A673 (cell line): ENCODE measurements at regions not wholly inside any gene's neighbourhood (a gene's known extent, or its start where the extent isn't known, plus 50 kb on each side); places are given as distances from the start of the nearest gene placed in this dataset.

Source experiments
- BruUV-seq: library from RNA; stranded (reverse); fragments of 400-500 nt; replicated peaks from 2 replicates; lab custom pipeline; 2021; lab: Mats Ljungman, UMichigan
- CTCF ChIA-PET: fragments of 300-600 bp; sonication (Branson Sonifier 250); formaldehyde crosslinking; loops from one replicate; lab custom pipeline; 2022; ENCODE audit warnings: antibody characterized with exemption; lab: Charles Lee
- POLR2A ChIA-PET: fragments of 300-600 bp; sonication (Branson Sonifier 250); formaldehyde crosslinking; loops from one replicate; lab custom pipeline; 2022; ENCODE audit warnings: antibody characterized with exemption; ENCODE audit not compliant: low non-redundant PET; lab: Charles Lee
- DNase-seq: peaks from one replicate; pipeline ENCODE4 v3.0.0-alpha.2; 2015; ENCODE audit warnings: low spot score
- H3K27ac ChIP-seq: fragments of 200-600 bp; sonication (generic); 2 replicates; pipeline ENCODE4 v1.5.1; 2016; ENCODE audit warnings: mixed run types, low read depth, mild to moderate bottlenecking, mixed read lengths, antibody characterized with exemption, low read length; ENCODE audit not compliant: poor library complexity, severe bottlenecking
- H3K27me3 ChIP-seq: fragments of 200-600 bp; sonication (generic); replicated peaks from 2 replicates; pipeline ENCODE4 v1.6.1; 2017; ENCODE audit warnings: mixed run types, low read depth, mild to moderate bottlenecking, mixed read lengths, antibody characterized with exemption, low read length; ENCODE audit not compliant: insufficient read depth, poor library complexity
- H3K36me3 ChIP-seq: fragments of 200-600 bp; sonication (generic); 2 replicates; pipeline ENCODE4 v1.6.1; 2016; ENCODE audit warnings: mixed run types, mild to moderate bottlenecking, mixed read lengths, antibody characterized with exemption, low read length; ENCODE audit not compliant: insufficient read depth, poor library complexity, severe bottlenecking
- H3K4me1 ChIP-seq: fragments of 200-600 bp; sonication (generic); 2 replicates; pipeline ENCODE4 v1.6.1; 2017; ENCODE audit warnings: mixed run types, mild to moderate bottlenecking, mixed read lengths, antibody characterized with exemption, low read length; ENCODE audit not compliant: insufficient read depth, poor library complexity, severe bottlenecking
- H3K4me3 ChIP-seq: fragments of 200-600 bp; sonication (generic); 2 replicates; pipeline ENCODE4 v1.5.1; 2016; ENCODE audit warnings: low read depth, mixed run types, mild to moderate bottlenecking, mixed read lengths, low read length; ENCODE audit not compliant: poor library complexity, severe bottlenecking
- H3K9me3 ChIP-seq: fragments of 200-600 bp; sonication (generic); 2 replicates; pipeline ENCODE4 v1.6.1; 2016; ENCODE audit warnings: mixed run types, low read depth, mild to moderate bottlenecking, mixed read lengths, antibody characterized with exemption, low read length; ENCODE audit not compliant: poor library complexity, severe bottlenecking
- EZH2 ChIP-seq: fragments of 200-600 bp; sonication (generic); IDR thresholded peaks from 2 replicates; pipeline ENCODE4 v1.6.1; 2017; ENCODE audit warnings: borderline replicate concordance, low read depth, mild to moderate bottlenecking, mixed read lengths, antibody characterized with exemption, low read length; ENCODE audit not compliant: poor library complexity, severe bottlenecking
- intact Hi-C: fragments of 100-400 bp; cut with micrococcal nuclease; formaldehyde crosslinking; loops from one replicate; pipeline ENCODE4 v1.10.0; 2022; ENCODE audit not compliant: unreplicated experiment
- TF ChIP-seq, protein P1 (sequence below): fragments of 300-800, 200-600 bp; sonication (generic); conservative IDR thresholded peaks from 2 replicates; pipeline ENCODE4 v1.5.1; 2017; ENCODE audit warnings: low read depth, mild to moderate bottlenecking, antibody characterized with exemption, low read length, moderate library complexity, mixed read lengths

GRCh38 chr6:101108286-101108685, 227.2 kb upstream of the ASCC3 start:
- H3K9me3 ChIP-seq = no peaks in the 10 kb centered on the region
- ChIA-PET POLR2A (no interaction called here), CTCF (interaction anchor here (0.9 kb wide), 1 partner anchor 22 kb away, joined by 5 read pairs; no protein-coding TSS in a partner anchor)
- H3K4me1 ChIP-seq = peaks cover 43% of the 10 kb centered on the region
- H3K27me3 ChIP-seq = no peaks in the 10 kb centered on the region
- H3K36me3 ChIP-seq = no peaks in the 10 kb centered on the region
- no peak overlapping the region for H3K4me3 ChIP-seq
- BruUV-seq = no TSS peak
- peak overlapping the region; percentile 50 for H3K27ac ChIP-seq
- DNase-seq = no peak
- no peak for TF ChIP-seq EZH2
- TF ChIP-seq, protein P1, sequence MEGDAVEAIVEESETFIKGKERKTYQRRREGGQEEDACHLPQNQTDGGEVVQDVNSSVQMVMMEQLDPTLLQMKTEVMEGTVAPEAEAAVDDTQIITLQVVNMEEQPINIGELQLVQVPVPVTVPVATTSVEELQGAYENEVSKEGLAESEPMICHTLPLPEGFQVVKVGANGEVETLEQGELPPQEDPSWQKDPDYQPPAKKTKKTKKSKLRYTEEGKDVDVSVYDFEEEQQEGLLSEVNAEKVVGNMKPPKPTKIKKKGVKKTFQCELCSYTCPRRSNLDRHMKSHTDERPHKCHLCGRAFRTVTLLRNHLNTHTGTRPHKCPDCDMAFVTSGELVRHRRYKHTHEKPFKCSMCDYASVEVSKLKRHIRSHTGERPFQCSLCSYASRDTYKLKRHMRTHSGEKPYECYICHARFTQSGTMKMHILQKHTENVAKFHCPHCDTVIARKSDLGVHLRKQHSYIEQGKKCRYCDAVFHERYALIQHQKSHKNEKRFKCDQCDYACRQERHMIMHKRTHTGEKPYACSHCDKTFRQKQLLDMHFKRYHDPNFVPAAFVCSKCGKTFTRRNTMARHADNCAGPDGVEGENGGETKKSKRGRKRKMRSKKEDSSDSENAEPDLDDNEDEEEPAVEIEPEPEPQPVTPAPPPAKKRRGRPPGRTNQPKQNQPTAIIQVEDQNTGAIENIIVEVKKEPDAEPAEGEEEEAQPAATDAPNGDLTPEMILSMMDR = no peak
- intact Hi-C loops = loop anchor here (2.0 kb wide), 1 partner anchor 815 kb away; no protein-coding TSS in a partner anchor

GRCh38 chr6:101110814-101111213, 229.7 kb upstream of the ASCC3 start:
- DNase-seq = peak; percentile 84
- H3K36me3 ChIP-seq = no peaks in the 10 kb centered on the region
- peak overlapping the region; percentile 70 for H3K27ac ChIP-seq
- intact Hi-C loops = loop anchor here (5.0 kb wide), 3 partner anchors 116 to 941 kb away; partner anchors contain the start of gene GRIK2
- H3K4me3 ChIP-seq = no peak overlapping the region
- TF ChIP-seq, protein P1 = no peak
- TF ChIP-seq EZH2 = no peak
- no peaks in the 10 kb centered on the region for H3K9me3 ChIP-seq
- POLR2A ChIA-PET = no interaction called here
- CTCF ChIA-PET = interaction anchor here (1.1 kb wide), 1 partner anchor 338 kb away, joined by 3 read pairs; no protein-coding TSS in a partner anchor
- peaks cover 55% of the 10 kb centered on the region for H3K4me1 ChIP-seq
- H3K27me3 ChIP-seq = no peaks in the 10 kb centered on the region
- no TSS peak for BruUV-seq

DNA sequence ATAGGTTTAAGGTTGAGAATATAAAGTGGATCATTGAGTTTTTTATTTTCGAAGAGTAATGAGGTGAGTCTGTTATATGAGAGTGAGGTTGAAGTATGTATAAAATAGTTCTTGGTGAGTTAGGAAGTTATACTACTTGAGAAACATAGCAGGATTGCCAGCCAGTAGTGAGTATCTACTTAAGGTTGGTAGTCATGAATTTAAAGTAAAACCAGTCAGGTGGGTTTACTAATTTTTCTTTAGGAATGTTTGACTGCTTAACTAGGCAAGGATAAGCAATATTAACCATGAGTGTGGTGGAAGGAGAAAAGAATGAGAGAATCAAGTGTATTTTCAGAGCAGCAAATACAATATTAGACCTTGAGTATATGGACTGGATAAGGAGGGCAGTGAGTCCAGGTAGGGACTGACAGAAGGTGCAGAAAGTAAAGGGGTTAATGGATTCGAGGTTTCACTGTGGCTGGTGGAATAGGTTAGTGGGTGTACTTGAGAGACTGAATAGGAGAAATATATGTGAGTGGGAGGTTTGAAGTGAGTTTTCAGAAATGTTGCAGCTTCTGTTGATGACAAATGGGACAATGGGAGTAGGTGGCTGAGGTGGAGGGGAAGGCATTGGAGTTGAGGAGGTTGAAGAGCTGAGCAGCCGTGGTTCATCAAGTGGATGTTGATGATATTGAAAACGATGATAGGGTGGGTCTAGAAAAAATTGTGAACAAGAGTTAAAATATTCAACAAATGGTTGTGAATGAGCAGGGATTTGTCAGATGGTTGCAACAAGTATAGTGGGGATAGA, 232.5 kb upstream of the ASCC3 start:
- POLR2A ChIA-PET = no interaction called here
- TF ChIP-seq EZH2 = no peak
- TF ChIP-seq, protein P1 = no peak
- no peaks in the 10 kb centered on the region for H3K9me3 ChIP-seq
- intact Hi-C loops = loop anchor here (2.0 to 5.0 kb wide), 4 partner anchors 114 to 939 kb away; partner anchors contain the start of gene GRIK2
- no peak overlapping the region for H3K27ac ChIP-seq
- CTCF ChIA-PET = interaction anchor here (0.6 kb wide), 1 partner anchor 436 kb away, joined by 3 read pairs; no protein-coding TSS in a partner anchor
- no peaks in the 10 kb centered on the region for H3K27me3 ChIP-seq
- BruUV-seq = no TSS peak
- H3K4me1 ChIP-seq = peaks cover 64% of the 10 kb centered on the region
- H3K36me3 ChIP-seq = no peaks in the 10 kb centered on the region
- peak overlapping the region; percentile 19 for H3K4me3 ChIP-seq
- no peak for DNase-seq
